H1 (cell line): ENCODE measurements at regions not wholly inside any gene's neighbourhood (a gene's known extent, or its start where the extent isn't known, plus 50 kb on each side); places are given as distances from the start of the nearest gene placed in this dataset.

Source experiments
- CTCF ChIA-PET: fragments of 300-600 bp; sonication (Branson Sonifier 250); formaldehyde crosslinking; loops from one replicate; lab custom pipeline; 2021; ENCODE audit not compliant: partially characterized antibody; lab: Charles Lee
- POLR2A ChIA-PET: fragments of 300-600 bp; sonication (Branson Sonifier 250); formaldehyde crosslinking; loops from one replicate; lab custom pipeline; 2021; ENCODE audit warnings: inconsistent platforms; ENCODE audit not compliant: partially characterized antibody; lab: Charles Lee
- DNase-seq, 2 experiments: peaks; one replicate each; pipeline versions ENCODE4 v3.0.0 to v3.0.0-alpha.2; 2010 to 2022; ENCODE audit warnings: low spot score in 2 of 2, low read depth in 1 of 2, mixed read lengths in 1 of 2
- FAIRE-seq: peaks from 2 replicates; lab custom pipeline; 2011; peaks lifted over from hg19 to GRCh38; lab: Jason Lieb, UNC
- H2AFZ ChIP-seq: 2 replicates; pipeline ENCODE4 v1.8.1; 2012; ENCODE audit warnings: low read length, inconsistent platforms
- H2AK5ac ChIP-seq: 2 replicates; pipeline ENCODE4 v1.6.1; 2013; ENCODE audit warnings: low read depth, low read length
- H2BK120ac ChIP-seq: replicated peaks from 2 replicates; pipeline ENCODE3; 2013; ENCODE audit warnings: low read depth, low read length, inconsistent platforms
- H2BK12ac ChIP-seq: 2 replicates; pipeline ENCODE4 v1.6.1; 2013; ENCODE audit warnings: low read depth, low read length
- H2BK15ac ChIP-seq: 2 replicates; pipeline ENCODE4 v1.6.1; 2013; ENCODE audit warnings: low read length
- H2BK20ac ChIP-seq: 2 replicates; pipeline ENCODE4 v1.6.1; 2013; ENCODE audit warnings: low read length
- H2BK5ac ChIP-seq: 2 replicates; pipeline ENCODE4 v1.6.1; 2013; ENCODE audit warnings: low read depth, low read length
- H3K14ac ChIP-seq: 2 replicates; pipeline ENCODE4 v1.6.1; 2013; ENCODE audit warnings: inconsistent platforms; ENCODE audit not compliant: insufficient read length
- H3K18ac ChIP-seq: 2 replicates; pipeline ENCODE4 v1.6.1; 2013; ENCODE audit warnings: low read length; ENCODE audit errors: extremely low read depth
- H3K23ac ChIP-seq: 2 replicates; pipeline ENCODE4 v1.6.1; 2013; ENCODE audit warnings: inconsistent platforms; ENCODE audit not compliant: insufficient read length
- H3K23me2 ChIP-seq: 2 replicates; pipeline ENCODE4 v1.6.1; 2013; ENCODE audit warnings: low read depth, low read length
- H3K27ac ChIP-seq: 2 replicates; pipeline ENCODE4 v1.6.1; 2011; ENCODE audit warnings: low read depth, low read length, inconsistent platforms
- H3K27me3 ChIP-seq, 4 experiments: replicated peaks in 1 of 4; 1 replicate in 1 of 4; 2 replicates in 3 of 4; pipeline versions ENCODE4 v1.6.1 to v1.8.1; 2011 to 2013; ENCODE audit warnings: low read length in 3 of 4, mild to moderate bottlenecking in 3 of 4, inconsistent platforms in 2 of 4, mixed read lengths in 2 of 4, moderate library complexity in 1 of 4; ENCODE audit not compliant: control insufficient read depth in 3 of 4, insufficient read depth in 3 of 4; ENCODE audit errors: extremely low read depth in 1 of 4
- H3K36me3 ChIP-seq, 4 experiments: 2 replicates each; pipeline versions ENCODE4 v1.6.1 to v1.8.1; 2011 to 2013; ENCODE audit warnings: mild to moderate bottlenecking in 4 of 4, low read length in 3 of 4, moderate library complexity in 2 of 4, control low read depth in 1 of 4, inconsistent platforms in 1 of 4; ENCODE audit not compliant: insufficient read depth in 4 of 4, control insufficient read depth in 2 of 4
- H3K4ac ChIP-seq: replicated peaks from 2 replicates; pipeline ENCODE3; 2013; ENCODE audit warnings: low read length, low read depth, mixed read lengths, inconsistent platforms; ENCODE audit not compliant: insufficient read length
- H3K4me1 ChIP-seq, 4 experiments: replicated peaks in 1 of 4; 1 replicate in 1 of 4; 2 replicates in 3 of 4; pipeline versions ENCODE4 v1.6.1 to v1.8.1; 2011 to 2013; ENCODE audit warnings: low read length in 3 of 4, inconsistent platforms in 2 of 4, mixed read lengths in 1 of 4; ENCODE audit not compliant: insufficient read depth in 4 of 4, control insufficient read depth in 3 of 4
- H3K4me2 ChIP-seq, 2 experiments: 2 replicates each; pipeline versions ENCODE4 v1.6.1 to v1.8.1; 2011 to 2013; ENCODE audit warnings: low read depth in 2 of 2, low read length in 2 of 2, control low read depth in 1 of 2, inconsistent platforms in 1 of 2, mild to moderate bottlenecking in 1 of 2; ENCODE audit not compliant: insufficient read depth in 1 of 2
- H3K4me3 ChIP-seq, 4 experiments: fragments of 200-600, 300-600 bp in 1 of 4; sonication (generic), shearing (Covaris generic), sonication (Bioruptor Twin) in 1 of 4; 2 replicates each; pipeline versions ENCODE4 v1.5.1 to v1.8.1; 2011 to 2016; ENCODE audit warnings: low read length in 4 of 4, low read depth in 3 of 4, control low read depth in 2 of 4, inconsistent platforms in 2 of 4, mild to moderate bottlenecking in 2 of 4, mixed read lengths in 1 of 4, moderate library complexity in 1 of 4; ENCODE audit not compliant: insufficient read depth in 2 of 4; ENCODE audit errors: extremely low read depth in 1 of 4
- H3K56ac ChIP-seq: replicated peaks from 2 replicates; pipeline ENCODE3; 2013; ENCODE audit warnings: low read depth, mild to moderate bottlenecking, mixed read lengths, low read length, inconsistent platforms; ENCODE audit not compliant: insufficient read length
- H3K79me1 ChIP-seq: 2 replicates; pipeline ENCODE4 v1.6.1; 2013; ENCODE audit warnings: low read depth, low read length, control low read depth
- H3K79me2 ChIP-seq, 2 experiments: 2 replicates each; pipeline versions ENCODE4 v1.6.1 to v1.8.1; 2012 to 2013; ENCODE audit warnings: low read length in 2 of 2, mild to moderate bottlenecking in 2 of 2, inconsistent platforms in 1 of 2; ENCODE audit not compliant: insufficient read depth in 2 of 2, control insufficient read depth in 1 of 2
- H3K9ac ChIP-seq, 4 experiments: replicated peaks in 1 of 4; 1 replicate in 1 of 4; 2 replicates in 3 of 4; pipeline versions ENCODE4 v1.6.1 to v1.8.1; 2011 to 2013; ENCODE audit warnings: low read depth in 3 of 4, low read length in 3 of 4, control low read depth in 2 of 4, mild to moderate bottlenecking in 2 of 4, moderate library complexity in 2 of 4, inconsistent platforms in 1 of 4; ENCODE audit errors: extremely low read depth in 1 of 4
- H3K9me3 ChIP-seq, 2 experiments: 2 replicates each; pipeline versions ENCODE4 v1.6.1 to v1.8.1; 2012 to 2013; ENCODE audit warnings: mild to moderate bottlenecking in 2 of 2, moderate library complexity in 2 of 2, control low read depth in 1 of 2, inconsistent platforms in 1 of 2, low read depth in 1 of 2, low read length in 1 of 2, mixed read lengths in 1 of 2; ENCODE audit not compliant: insufficient read depth in 2 of 2
- H4K20me1 ChIP-seq, 2 experiments: replicated peaks in 1 of 2; 2 replicates each; pipeline versions ENCODE3 to v1.8.1; 2011 to 2013; ENCODE audit warnings: inconsistent platforms in 2 of 2, low read length in 2 of 2, mild to moderate bottlenecking in 1 of 2; ENCODE audit not compliant: insufficient read depth in 2 of 2, control insufficient read depth in 1 of 2
- H4K5ac ChIP-seq: 2 replicates; pipeline ENCODE4 v1.6.1; 2013; ENCODE audit warnings: low read length, low read depth, mixed read lengths, inconsistent platforms; ENCODE audit not compliant: insufficient read length
- H4K8ac ChIP-seq: 2 replicates; pipeline ENCODE4 v1.8.0; 2013; ENCODE audit warnings: mild to moderate bottlenecking, moderate library complexity, low read length, inconsistent platforms; ENCODE audit not compliant: insufficient read depth; ENCODE audit errors: extremely low read depth
- H4K91ac ChIP-seq: replicated peaks from 2 replicates; pipeline ENCODE3; 2013; ENCODE audit warnings: low read length, mixed read lengths, inconsistent platforms; ENCODE audit not compliant: insufficient read length
- BACH1 ChIP-seq: IDR thresholded peaks from 2 replicates; pipeline ENCODE4 v1.6.1; 2012; ENCODE audit warnings: low read length, improper control_type of control experiment
- CBX8 ChIP-seq: fragments of 300-800, 300-1000 bp; sonication (generic); IDR thresholded peaks from 2 replicates; pipeline ENCODE4 v1.7.1; 2016; ENCODE audit warnings: low read depth, low read length, borderline replicate concordance
- CHD1 ChIP-seq: IDR thresholded peaks from 2 replicates; pipeline ENCODE4 v1.6.1; 2012; ENCODE audit warnings: low read depth, low read length, improper control_type of control experiment
- GTF2F1 ChIP-seq: IDR thresholded peaks from 2 replicates; pipeline ENCODE4 v1.6.1; 2012; ENCODE audit warnings: low read depth, low read length, improper control_type of control experiment, borderline replicate concordance
- MAX ChIP-seq: IDR thresholded peaks from 2 replicates; pipeline ENCODE4 v1.6.1; 2012; ENCODE audit warnings: inconsistent platforms
- NRF1 ChIP-seq: IDR thresholded peaks from 2 replicates; pipeline ENCODE4 v1.6.1; 2011; ENCODE audit warnings: mild to moderate bottlenecking, low read depth, low read length, improper control_type of control experiment
- RXRA ChIP-seq: IDR thresholded peaks from 2 replicates; pipeline ENCODE4 v1.6.1; 2011; ENCODE audit warnings: low read depth, mild to moderate bottlenecking, low read length, moderate library complexity; ENCODE audit not compliant: insufficient read depth
- SRF ChIP-seq: IDR thresholded peaks from 2 replicates; pipeline ENCODE4 v1.6.1; 2011; ENCODE audit warnings: mild to moderate bottlenecking, low read depth, low read length, moderate library complexity
- SUZ12 ChIP-seq: fragments of 200-600 bp; sonication (generic); IDR thresholded peaks from 2 replicates; pipeline ENCODE4 v1.6.1; 2012; ENCODE audit warnings: mild to moderate bottlenecking, inconsistent platforms, low read length, moderate library complexity, mixed read lengths
- TBP ChIP-seq: IDR thresholded peaks from 2 replicates; pipeline ENCODE4 v1.6.1; 2011; ENCODE audit warnings: low read depth, low read length, improper control_type of control experiment
- WGBS, 2 experiments: shearing (Covaris generic) in 1 of 2; methylation state at CpG; one replicate each; pipeline versions ENCODE4 v1.1.6 to v1.1.7; 2013 to 2015; ENCODE audit warnings: low lambda C conversion rate in 2 of 2, mixed read lengths in 2 of 2, inconsistent platforms in 1 of 2, low coverage in 1 of 2, missing lambda C conversion rate in 1 of 2; ENCODE audit not compliant: insufficient replicate concordance in 2 of 2, insufficient coverage in 1 of 2, insufficient read length in 1 of 2; ENCODE audit errors: extremely low coverage in 1 of 2, missing lambda C conversion rate in 1 of 2; 5-methylcytosine and 5-hydroxymethylcytosine counted together
- TF ChIP-seq, protein P1 (sequence below): IDR thresholded peaks from 2 replicates; pipeline ENCODE4 v1.6.1; 2011; ENCODE audit warnings: low read length, improper control_type of control experiment

DNA sequence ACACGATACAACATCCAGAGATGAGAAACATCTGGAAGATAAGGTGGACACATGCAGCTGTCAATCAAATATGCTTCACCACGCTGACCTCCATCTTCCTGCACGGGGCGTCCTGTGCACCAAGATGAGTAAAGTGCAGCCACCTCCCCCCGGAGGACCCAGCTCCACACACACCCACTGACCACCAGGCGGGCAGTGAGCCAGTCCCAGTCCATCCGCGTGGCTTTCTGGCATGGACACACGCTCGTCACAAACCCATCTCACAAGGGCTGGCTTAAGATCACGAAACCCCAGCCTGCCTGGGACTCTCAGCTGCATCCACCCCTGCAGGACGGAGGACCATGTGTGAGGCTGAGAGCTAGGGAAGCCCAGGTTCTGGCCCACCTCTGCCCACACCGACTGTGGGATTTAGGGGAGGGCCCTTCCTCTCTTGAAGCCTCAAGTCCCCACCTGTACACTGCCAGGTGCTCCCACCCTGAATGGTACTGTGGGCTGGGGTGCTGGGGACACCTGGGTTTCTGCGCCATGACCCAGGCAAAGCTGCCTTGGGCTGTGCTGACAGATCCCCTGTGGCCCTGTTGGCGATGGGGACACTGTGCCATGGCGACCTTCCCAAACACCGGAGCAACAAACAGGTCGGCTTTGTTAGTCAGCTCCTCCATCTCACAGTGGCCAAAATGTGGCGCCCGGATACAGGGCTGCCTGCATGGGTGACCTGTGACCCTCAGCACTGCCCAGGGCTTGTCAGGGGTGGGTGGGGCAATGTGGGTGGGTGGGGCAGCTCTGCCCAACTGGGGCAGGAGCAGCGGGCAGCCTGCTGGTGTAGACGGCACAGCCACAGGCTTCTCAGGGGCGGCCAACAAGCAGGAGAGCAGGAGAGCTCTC lies 629.0 kb downstream of the TBC1D22A start:
- FAIRE-seq (no peak), DNase-seq (no peak)
- H3K36me3 ChIP-seq: no peaks in the 10 kb centered on the region
- no peaks in the 10 kb centered on the region for H3K79me2 ChIP-seq
- no peak overlapping the region for H4K91ac ChIP-seq
- H3K14ac ChIP-seq: no peak overlapping the region
- H3K9ac ChIP-seq: no peak overlapping the region
- 87% methylated on average over 19 of the region's 23 CpGs; no CpG with 5 or more reads in 1 of the 2 experiments for WGBS, 2 experiments
- H3K4me2 ChIP-seq: no peak overlapping the region
- no peak overlapping the region for H3K56ac ChIP-seq
- H3K79me1 ChIP-seq: no peaks in the 10 kb centered on the region
- no peak overlapping the region for H2BK15ac ChIP-seq
- CTCF ChIA-PET: interaction anchor here (1.1 kb wide), 1 partner anchor 18 kb away, joined by 3 read pairs; no protein-coding TSS in a partner anchor
- H2AK5ac ChIP-seq: no peak overlapping the region
- no peak overlapping the region for H2AFZ ChIP-seq
- 0 out of 2 replicates have a peak, but pooled peaks cover 2% of the 10 kb centered on the region for H3K23me2 ChIP-seq
- H4K5ac ChIP-seq: no peak overlapping the region
- no peak overlapping the region for H3K23ac ChIP-seq
- no peak overlapping the region for H2BK120ac ChIP-seq
- H4K8ac ChIP-seq: no peak overlapping the region
- no peaks in the 10 kb centered on the region for H3K27me3 ChIP-seq
- H3K4me3 ChIP-seq: no peak overlapping the region
- H2BK20ac ChIP-seq: no peak overlapping the region
- TF ChIP-seq NRF1: no peak
- no peak for TF ChIP-seq GTF2F1
- no peak for TF ChIP-seq CHD1
- TF ChIP-seq TBP: no peak
- no peak for TF ChIP-seq CBX8
- no peak for TF ChIP-seq SUZ12
- no peak for TF ChIP-seq MAX
- TF ChIP-seq RXRA: no peak
- TF ChIP-seq SRF: no peak
- no peak for TF ChIP-seq BACH1
- TF ChIP-seq, protein P1, sequence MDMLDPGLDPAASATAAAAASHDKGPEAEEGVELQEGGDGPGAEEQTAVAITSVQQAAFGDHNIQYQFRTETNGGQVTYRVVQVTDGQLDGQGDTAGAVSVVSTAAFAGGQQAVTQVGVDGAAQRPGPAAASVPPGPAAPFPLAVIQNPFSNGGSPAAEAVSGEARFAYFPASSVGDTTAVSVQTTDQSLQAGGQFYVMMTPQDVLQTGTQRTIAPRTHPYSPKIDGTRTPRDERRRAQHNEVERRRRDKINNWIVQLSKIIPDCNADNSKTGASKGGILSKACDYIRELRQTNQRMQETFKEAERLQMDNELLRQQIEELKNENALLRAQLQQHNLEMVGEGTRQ: no peak
- H3K27ac ChIP-seq: no peak overlapping the region
- no peak overlapping the region for H2BK5ac ChIP-seq
- no peaks in the 10 kb centered on the region for H3K4me1 ChIP-seq
- H2BK12ac ChIP-seq: no peak overlapping the region
- H3K9me3 ChIP-seq: peaks cover 80 to 98% of the 10 kb centered on the region in 2 experiments
- POLR2A ChIA-PET: no interaction called here
- H3K18ac ChIP-seq: no peak overlapping the region
- H3K4ac ChIP-seq: no peak overlapping the region
- H4K20me1 ChIP-seq: no peaks in the 10 kb centered on the region
